OCI-LY3 (cell line): ENCODE measurements at regions not wholly inside any gene's neighbourhood (a gene's known extent, or its start where the extent isn't known, plus 50 kb on each side); places are given as distances from the start of the nearest gene placed in this dataset.

Experiments used
- H2AFZ ChIP-seq: fragments of 200-600, 300-600 bp; shearing (Covaris generic); 2 replicates; pipeline ENCODE4 v1.6.0; 2014; ENCODE audit warnings: antibody characterized with exemption, low read depth, low read length
- H3K27ac ChIP-seq: fragments of 200-600, 300-600 bp; sonication (generic); 2 replicates; pipeline ENCODE4 v1.5.1; 2014; ENCODE audit warnings: mild to moderate bottlenecking, low read length, moderate library complexity, mixed read lengths
- H3K27me3 ChIP-seq: fragments of 200-600, 300-600 bp; sonication (generic); 2 replicates; pipeline ENCODE4 v1.6.1; 2014; ENCODE audit warnings: low read depth, low read length, mixed read lengths
- H3K36me3 ChIP-seq: fragments of 200-600, 300-600 bp; sonication (generic); replicated peaks from 2 replicates; pipeline ENCODE3; 2014; ENCODE audit warnings: low read depth, low read length, mixed read lengths
- H3K4me1 ChIP-seq: fragments of 300-600, 200-600 bp; sonication (generic); 2 replicates; pipeline ENCODE4 v1.6.1; 2014; ENCODE audit warnings: low read length, mixed read lengths
- H3K4me2 ChIP-seq: fragments of 200-600, 300-600 bp; sonication (generic); 2 replicates; pipeline ENCODE4 v1.6.1; 2014; ENCODE audit warnings: low read length, mixed read lengths
- H3K4me3 ChIP-seq: fragments of 300-600, 200-600 bp; sonication (generic); 2 replicates; pipeline ENCODE4 v1.5.1; 2014; ENCODE audit warnings: antibody characterized with exemption, mild to moderate bottlenecking, low read length, moderate library complexity
- H3K79me2 ChIP-seq: fragments of 300-600, 200-600 bp; shearing (Covaris generic); 2 replicates; pipeline ENCODE4 v1.6.1; 2014; ENCODE audit warnings: mild to moderate bottlenecking, low read length, mixed read lengths
- H3K9ac ChIP-seq: fragments of 300-600, 200-600 bp; shearing (Covaris generic); 2 replicates; pipeline ENCODE4 v1.6.0; 2014; ENCODE audit warnings: mild to moderate bottlenecking, low read length, moderate library complexity
- H3K9me3 ChIP-seq: fragments of 200-600, 300-600 bp; shearing (Covaris generic); 2 replicates; pipeline ENCODE4 v1.6.1; 2014; ENCODE audit warnings: low read length, mixed read lengths; ENCODE audit not compliant: insufficient read depth
- H4K20me1 ChIP-seq: fragments of 200-600, 300-600 bp; sonication (generic); 2 replicates; pipeline ENCODE4 v1.6.1; 2016; ENCODE audit warnings: low read length, mixed read lengths; ENCODE audit not compliant: insufficient read depth
- CTCF ChIP-seq: fragments of 200-600, 300-600 bp; sonication (generic); IDR thresholded peaks from 2 replicates; pipeline ENCODE4 v1.5.1; 2014; ENCODE audit warnings: antibody characterized with exemption, low read length, low read depth
- EZH2phosphoT487 ChIP-seq: fragments of 200-600 bp; shearing (Covaris generic); IDR thresholded peaks from 2 replicates; pipeline ENCODE4 v1.6.1; 2018; ENCODE audit warnings: antibody characterized with exemption, mixed run types, low read depth

DNA sequence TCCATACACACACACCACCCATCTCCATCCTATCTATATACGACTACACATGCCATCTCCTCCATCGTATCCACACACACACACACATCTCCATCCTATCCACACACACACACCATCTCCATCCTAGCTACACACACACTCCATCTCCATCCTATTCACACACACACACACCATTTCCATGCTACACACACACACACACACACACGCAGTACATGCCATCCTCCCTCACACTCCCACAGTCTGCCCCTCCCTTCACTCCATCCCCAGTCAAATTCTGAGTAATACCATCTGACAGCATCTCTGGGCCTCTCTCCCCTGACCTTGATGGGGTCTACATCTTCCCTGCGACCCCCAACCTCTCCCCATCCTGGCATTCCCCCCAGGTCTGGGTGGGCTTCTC lies 193.8 kb upstream of the LHX5 start:
- Histone ChIP-seq H3K27me3 (peaks cover 19% of the 10 kb centered on the region), H3K9ac (no peak overlapping the region), H3K4me2 (no peak overlapping the region), H3K9me3 (no peaks in the 10 kb centered on the region), H4K20me1 (no peaks in the 10 kb centered on the region), H3K4me3 (no peak overlapping the region), H2AFZ (no peak overlapping the region), H3K27ac (no peak overlapping the region), H3K4me1 (no peaks in the 10 kb centered on the region), H3K79me2 (no peaks in the 10 kb centered on the region), H3K36me3 (no peaks in the 10 kb centered on the region)
- TF ChIP-seq EZH2phosphoT487 (no peak), CTCF (no peak)

- Histone ChIP-seq H3K27me3 (peaks cover 18% of the 10 kb centered on the region), H2AFZ (no peak overlapping the region)
These were observed 192.6 kb upstream of the LHX5 start for GRCh38 chr12:113664224-113664681.

GRCh38 chr12:113663396-113663795 lies 191.7 kb upstream of the LHX5 start:
- Histone ChIP-seq H3K4me1 (no peaks in the 10 kb centered on the region), H4K20me1 (no peaks in the 10 kb centered on the region), H3K27me3 (peaks cover 26% of the 10 kb centered on the region), H3K9me3 (no peaks in the 10 kb centered on the region), H2AFZ (no peak overlapping the region), H3K79me2 (no peaks in the 10 kb centered on the region), H3K9ac (no peak overlapping the region), H3K4me2 (no peak overlapping the region), H3K27ac (no peak overlapping the region), H3K4me3 (no peak overlapping the region), H3K36me3 (no peaks in the 10 kb centered on the region)
- TF ChIP-seq EZH2phosphoT487: no peak
- no peak for TF ChIP-seq CTCF

More at GRCh38 chr12:113664224-113664681, 192.6 kb upstream of the LHX5 start:
- Histone ChIP-seq H3K4me3 (no peak overlapping the region), H3K4me2 (no peak overlapping the region), H3K27ac (no peak overlapping the region), H3K36me3 (no peaks in the 10 kb centered on the region), H3K9me3 (no peaks in the 10 kb centered on the region), H3K79me2 (no peaks in the 10 kb centered on the region), H3K9ac (no peak overlapping the region), H3K4me1 (no peaks in the 10 kb centered on the region), H4K20me1 (no peaks in the 10 kb centered on the region)
- TF ChIP-seq CTCF: no peak
- no peak for TF ChIP-seq EZH2phosphoT487

DNA sequence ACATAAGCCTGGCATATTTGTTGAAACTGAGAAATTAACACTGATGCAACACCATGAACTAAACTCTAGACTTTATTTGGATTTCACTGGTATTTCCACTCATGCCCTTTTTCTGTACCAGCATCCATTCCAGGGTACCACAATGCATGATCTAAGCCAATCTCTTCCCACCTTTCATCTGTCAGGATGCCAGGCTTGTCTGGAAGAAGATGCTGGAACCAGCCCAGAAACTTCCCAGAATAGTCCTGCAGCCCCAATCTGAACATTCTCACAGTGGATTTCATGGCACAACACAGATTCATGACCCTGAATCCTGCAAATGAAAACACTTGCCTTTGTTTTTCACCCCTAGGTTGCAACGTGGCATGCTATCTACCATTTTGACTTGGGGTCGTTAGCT lies 189.3 kb upstream of the LHX5 start:
- H3K36me3 ChIP-seq: no peaks in the 10 kb centered on the region
- H3K9ac ChIP-seq: no peak overlapping the region
- no peak overlapping the region for H3K27ac ChIP-seq
- no peak overlapping the region for H3K4me2 ChIP-seq
- no peaks in the 10 kb centered on the region for H3K79me2 ChIP-seq
- H4K20me1 ChIP-seq: no peaks in the 10 kb centered on the region
- no peak overlapping the region for H3K4me3 ChIP-seq
- TF ChIP-seq EZH2phosphoT487 (no peak), CTCF (no peak)
- H3K27me3 ChIP-seq: peaks cover 18% of the 10 kb centered on the region; the same call in 1 of the 2 replicates
- no peak overlapping the region for H2AFZ ChIP-seq
- H3K9me3 ChIP-seq: no peaks in the 10 kb centered on the region
- no peaks in the 10 kb centered on the region for H3K4me1 ChIP-seq
